IMR-90 (cell line): ENCODE measurements at regions not wholly inside any gene's neighbourhood (a gene's known extent, or its start where the extent isn't known, plus 50 kb on each side); places are given as distances from the start of the nearest gene placed in this dataset.

Experiments
- ATAC-seq: fragments of 200-7000 bp; cut with Tn5 transposase; 2 replicates; pipeline ENCODE4 v1.9.1; 2020; ENCODE audit warnings: low read depth, mild to moderate bottlenecking, moderate library complexity
- BruUV-seq: library from RNA; stranded (reverse); fragments of 400-500 nt; replicated peaks from 2 replicates; lab custom pipeline; 2021; lab: Mats Ljungman, UMichigan
- CTCF ChIA-PET: fragments of 300-600 bp; formaldehyde crosslinking; extraction: SDS; loops from one replicate; lab custom pipeline; 2021; ENCODE audit warnings: antibody characterized with exemption; lab: Yijun Ruan, JAX
- POLR2A ChIA-PET: fragments of 300-600 bp; sonication (Branson Sonifier 250); formaldehyde crosslinking; loops from one replicate; lab custom pipeline; 2022; ENCODE audit warnings: antibody characterized with exemption; ENCODE audit not compliant: unreplicated experiment; lab: Charles Lee
- DNase-seq: peaks from one replicate; pipeline ENCODE4 v3.0.0; 2013
- H2AFZ ChIP-seq: replicated peaks from 2 replicates; pipeline ENCODE3; 2013; ENCODE audit warnings: low read length, mild to moderate bottlenecking; ENCODE audit not compliant: poor library complexity
- H2AK5ac ChIP-seq: 2 replicates; pipeline ENCODE4 v1.6.1; 2013; ENCODE audit warnings: low read depth, low read length, inconsistent platforms
- H2AK9ac ChIP-seq: replicated peaks from 2 replicates; pipeline ENCODE3; 2013; ENCODE audit warnings: mild to moderate bottlenecking, low read depth, low read length, moderate library complexity; ENCODE audit not compliant: poor library complexity
- H2BK120ac ChIP-seq: 2 replicates; pipeline ENCODE4 v1.6.1; 2013; ENCODE audit warnings: low read depth, low read length, inconsistent platforms
- H2BK15ac ChIP-seq: 3 replicates; pipeline ENCODE4 v1.6.1; 2013; ENCODE audit warnings: low read depth, low read length, inconsistent platforms
- H2BK20ac ChIP-seq: 2 replicates; pipeline ENCODE4 v1.6.1; 2013; ENCODE audit warnings: low read depth, mild to moderate bottlenecking, inconsistent platforms, low read length, moderate library complexity
- H2BK5ac ChIP-seq: 2 replicates; pipeline ENCODE4 v1.6.1; 2013; ENCODE audit warnings: mild to moderate bottlenecking, low read depth, low read length, inconsistent platforms; ENCODE audit not compliant: poor library complexity, severe bottlenecking
- H3K14ac ChIP-seq: replicated peaks from 2 replicates; pipeline ENCODE4 v1.6.1; 2013; ENCODE audit warnings: low read depth, low read length, inconsistent platforms
- H3K18ac ChIP-seq: 2 replicates; pipeline ENCODE4 v1.6.1; 2013; ENCODE audit warnings: low read depth, low read length, control low read depth
- H3K23ac ChIP-seq: 2 replicates; pipeline ENCODE4 v1.6.1; 2013; ENCODE audit warnings: low read depth, low read length, inconsistent platforms
- H3K27ac ChIP-seq: 2 replicates; pipeline ENCODE4 v1.5.1; 2013; ENCODE audit warnings: mild to moderate bottlenecking, control low read depth, low read length; ENCODE audit not compliant: insufficient read depth
- H3K27me3 ChIP-seq: 2 replicates; pipeline ENCODE4 v1.6.1; 2013; ENCODE audit warnings: low read length; ENCODE audit not compliant: control insufficient read depth, insufficient read depth
- H3K36me3 ChIP-seq: 2 replicates; pipeline ENCODE4 v1.6.1; 2013; ENCODE audit warnings: low read length, mixed read lengths; ENCODE audit not compliant: control insufficient read depth, insufficient read depth
- H3K4ac ChIP-seq: 2 replicates; pipeline ENCODE4 v1.6.1; 2013; ENCODE audit warnings: low read depth, low read length, inconsistent platforms
- H3K4me1 ChIP-seq: 2 replicates; pipeline ENCODE4 v1.6.1; 2013; ENCODE audit warnings: low read length, mixed read lengths; ENCODE audit not compliant: control insufficient read depth, insufficient read depth
- H3K4me2 ChIP-seq: 2 replicates; pipeline ENCODE4 v1.6.1; 2013; ENCODE audit warnings: low read depth, mild to moderate bottlenecking, control low read depth, low read length, moderate library complexity
- H3K4me3 ChIP-seq: 2 replicates; pipeline ENCODE4 v1.5.1; 2013; ENCODE audit warnings: low read depth, mild to moderate bottlenecking, control low read depth, low read length, moderate library complexity; ENCODE audit not compliant: insufficient read depth
- H3K56ac ChIP-seq: 2 replicates; pipeline ENCODE4 v1.6.1; 2013; ENCODE audit warnings: low read length, inconsistent platforms; ENCODE audit not compliant: insufficient read depth; ENCODE audit errors: extremely low read depth
- H3K79me1 ChIP-seq, 2 experiments: 2 replicates each; pipeline ENCODE4 v1.6.1; 2013; ENCODE audit warnings: low read length in 2 of 2, inconsistent platforms in 1 of 2, low read depth in 1 of 2
- H3K9ac ChIP-seq: 2 replicates; pipeline ENCODE4 v1.6.1; 2013; ENCODE audit warnings: low read depth, low read length, control low read depth
- H3K9me1 ChIP-seq: 2 replicates; pipeline ENCODE4 v1.6.1; 2013; ENCODE audit warnings: low read length, inconsistent platforms; ENCODE audit not compliant: insufficient read depth
- H3K9me3 ChIP-seq: 2 replicates; pipeline ENCODE4 v1.6.1; 2013; ENCODE audit warnings: low read length; ENCODE audit not compliant: control insufficient read depth, insufficient read depth
- H4K20me1 ChIP-seq: 2 replicates; pipeline ENCODE4 v1.6.1; 2013; ENCODE audit warnings: low read length, inconsistent platforms; ENCODE audit not compliant: insufficient read depth
- H4K5ac ChIP-seq: 2 replicates; pipeline ENCODE4 v1.6.1; 2013; ENCODE audit warnings: mild to moderate bottlenecking, low read depth, low read length, control low read depth
- H4K8ac ChIP-seq, 2 experiments: 2 replicates each; pipeline ENCODE4 v1.6.1; 2013; ENCODE audit warnings: low read depth in 2 of 2, low read length in 2 of 2, control low read depth in 1 of 2, inconsistent platforms in 1 of 2
- H4K91ac ChIP-seq: 2 replicates; pipeline ENCODE4 v1.6.1; 2013; ENCODE audit warnings: low read depth, low read length, inconsistent platforms; ENCODE audit not compliant: insufficient read depth
- CHD1 ChIP-seq: IDR thresholded peaks from 2 replicates; pipeline ENCODE4 v1.6.1; 2012; ENCODE audit warnings: low read depth, low read length, improper control_type of control experiment
- ELK1 ChIP-seq: fragments of 150-350 bp; IDR thresholded peaks from 2 replicates; pipeline ENCODE4 v1.6.1; 2016; ENCODE audit warnings: low read depth, mild to moderate bottlenecking, low read length, moderate library complexity, borderline replicate concordance
- FOS ChIP-seq: fragments of 150-350 bp; IDR thresholded peaks from 2 replicates; pipeline ENCODE4 v1.6.1; 2016; ENCODE audit warnings: low read depth, low read length
- RAD21 ChIP-seq: IDR thresholded peaks from 2 replicates; pipeline ENCODE4 v1.6.1; 2012; ENCODE audit warnings: low read length, improper control_type of control experiment
- USF2 ChIP-seq: fragments of 150-350 bp; IDR thresholded peaks from 2 replicates; pipeline ENCODE4 v1.6.1; 2017; ENCODE audit warnings: mild to moderate bottlenecking, antibody characterized with exemption, low read length, low read depth
- WGBS, 2 experiments: methylation state at CpG; one replicate each; pipeline versions ENCODE4 v1.1.5 to v1.1.7; 2013; ENCODE audit warnings: missing lambda C conversion rate in 2 of 2; ENCODE audit not compliant: insufficient read length in 1 of 2; ENCODE audit errors: extremely low coverage in 2 of 2; 5-methylcytosine and 5-hydroxymethylcytosine counted together
- dilution Hi-C: fragments of 300-500 bp; cut with HindIII; formaldehyde crosslinking; loops from one replicate; pipeline ENCODE4 v1.14.3; 2018; ENCODE audit warnings: low sequenced_read_pairs; ENCODE audit not compliant: unreplicated experiment
- in situ Hi-C: fragments of 300-500 bp; cut with MboI; formaldehyde crosslinking; loops from 3 replicates; pipeline ENCODE4 v1.14.3; 2019; ENCODE audit warnings: low sequenced_read_pairs, inconsistent platforms, mixed read lengths
- intact Hi-C: fragments of 100-400 bp; cut with micrococcal nuclease; formaldehyde crosslinking; loops from 2 replicates; pipeline ENCODE4 v1.10.0; 2022

- Histone ChIP-seq H3K36me3 (no peaks in the 10 kb centered on the region), H3K9ac (no peak overlapping the region), H3K27ac (no peak overlapping the region), H3K4me3 (no peak overlapping the region), H3K9me1 (no peaks in the 10 kb centered on the region), H2BK120ac (no peak overlapping the region), H3K79me1 (no peaks in the 10 kb centered on the region), H3K14ac (no peak overlapping the region), H2AK5ac (no peak overlapping the region), H2BK20ac (no peak overlapping the region), H2AK9ac (no peak overlapping the region), H4K8ac (no peak overlapping the region), H3K9me3 (no peaks in the 10 kb centered on the region), H2BK15ac (no peak overlapping the region), H4K5ac (no peak overlapping the region), H4K20me1 (no peaks in the 10 kb centered on the region), H4K91ac (no peak overlapping the region), H3K23ac (no peak overlapping the region), H3K18ac (no peak overlapping the region), H3K4me2 (no peak overlapping the region), H2BK5ac (no peak overlapping the region), H3K56ac (no peak overlapping the region), H3K4me1 (no peaks in the 10 kb centered on the region), H3K27me3 (no peaks in the 10 kb centered on the region), H2AFZ (no peak overlapping the region), H3K4ac (no peak overlapping the region)
- ChIA-PET CTCF (no interaction called here), POLR2A (no interaction called here)
- peak; percentile 16 for DNase-seq
- in situ Hi-C loops (no loop called here), dilution Hi-C loops (no loop called here), intact Hi-C loops (loop anchor here (5.0 kb wide), 1 partner anchor 1949 kb away; no protein-coding TSS in a partner anchor)
- TF ChIP-seq FOS (no peak), CHD1 (no peak), RAD21 (no peak), USF2 (no peak), ELK1 (no peak)
- no TSS peak for BruUV-seq
- peak; percentile 62; the same call in 1 of the 2 replicates for ATAC-seq
- no CpG with 5 or more reads among the region's 2 CpGs for WGBS, 2 experiments
These were observed 260.7 kb upstream of the ARRDC3 start for GRCh38 chr5:91643797-91644196.
